LNCaP clone FGC (cell line): ENCODE measurements at regions not wholly inside any gene's neighbourhood (a gene's known extent, or its start where the extent isn't known, plus 50 kb on each side); places are given as distances from the start of the nearest gene placed in this dataset.

Experiments used
- DNase-seq: peaks from one replicate; pipeline ENCODE4 v3.0.0-alpha.2; 2011; ENCODE audit warnings: low read depth
- H3K4me3 ChIP-seq: 2 replicates; pipeline ENCODE4 v1.5.1; 2011; ENCODE audit warnings: mild to moderate bottlenecking, low read depth, low read length, control low read depth
- TF ChIP-seq, protein P1 (sequence below): IDR thresholded peaks from 2 replicates; pipeline ENCODE4 v1.5.1; 2012; ENCODE audit warnings: mild to moderate bottlenecking; ENCODE audit not compliant: control insufficient read depth, insufficient read depth; ENCODE audit errors: extremely low read depth

DNA sequence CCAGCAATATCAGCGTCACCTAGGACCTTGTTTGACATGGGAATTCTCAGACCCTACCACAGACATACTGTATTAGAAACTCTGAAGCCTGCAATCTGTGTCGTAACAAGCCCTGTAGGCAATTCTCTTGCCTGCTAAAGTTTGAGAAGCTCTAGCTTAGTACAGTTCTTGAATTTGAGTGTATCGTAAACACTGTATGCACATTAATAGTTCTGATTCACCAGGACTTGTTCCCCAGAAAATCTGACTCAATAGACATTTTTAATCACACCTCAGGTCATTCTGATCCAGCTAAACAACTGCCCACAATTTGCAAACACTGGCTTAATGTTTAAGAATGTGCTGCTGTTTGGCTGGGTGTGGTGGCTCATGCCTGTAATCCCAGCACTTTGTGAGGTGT, 414.3 kb downstream of the TFAP2A start:
- no peak overlapping the region for H3K4me3 ChIP-seq
- no peak for DNase-seq
- TF ChIP-seq, protein P1, sequence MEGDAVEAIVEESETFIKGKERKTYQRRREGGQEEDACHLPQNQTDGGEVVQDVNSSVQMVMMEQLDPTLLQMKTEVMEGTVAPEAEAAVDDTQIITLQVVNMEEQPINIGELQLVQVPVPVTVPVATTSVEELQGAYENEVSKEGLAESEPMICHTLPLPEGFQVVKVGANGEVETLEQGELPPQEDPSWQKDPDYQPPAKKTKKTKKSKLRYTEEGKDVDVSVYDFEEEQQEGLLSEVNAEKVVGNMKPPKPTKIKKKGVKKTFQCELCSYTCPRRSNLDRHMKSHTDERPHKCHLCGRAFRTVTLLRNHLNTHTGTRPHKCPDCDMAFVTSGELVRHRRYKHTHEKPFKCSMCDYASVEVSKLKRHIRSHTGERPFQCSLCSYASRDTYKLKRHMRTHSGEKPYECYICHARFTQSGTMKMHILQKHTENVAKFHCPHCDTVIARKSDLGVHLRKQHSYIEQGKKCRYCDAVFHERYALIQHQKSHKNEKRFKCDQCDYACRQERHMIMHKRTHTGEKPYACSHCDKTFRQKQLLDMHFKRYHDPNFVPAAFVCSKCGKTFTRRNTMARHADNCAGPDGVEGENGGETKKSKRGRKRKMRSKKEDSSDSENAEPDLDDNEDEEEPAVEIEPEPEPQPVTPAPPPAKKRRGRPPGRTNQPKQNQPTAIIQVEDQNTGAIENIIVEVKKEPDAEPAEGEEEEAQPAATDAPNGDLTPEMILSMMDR = no peak

DNA sequence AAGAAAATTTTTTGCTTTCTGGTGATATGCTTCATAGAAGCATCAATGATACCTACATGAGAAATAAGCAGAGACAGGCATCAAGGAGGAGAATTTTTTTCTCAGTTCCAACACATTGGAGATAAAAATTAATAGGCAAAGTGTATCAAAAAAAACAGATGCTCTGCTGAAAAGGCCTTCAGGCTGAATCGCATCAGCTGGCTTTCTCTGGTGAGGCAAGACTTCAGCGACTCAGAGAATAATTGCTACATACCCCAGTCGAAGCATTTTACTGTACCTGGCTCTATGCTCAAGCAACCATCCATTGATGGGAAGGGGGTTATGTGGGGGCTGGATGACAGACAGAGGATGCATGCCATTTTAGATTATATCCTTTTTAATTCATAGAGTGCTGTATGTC, 415.1 kb downstream of the TFAP2A start:
- TF ChIP-seq, protein P1 = no peak
- H3K4me3 ChIP-seq = no peak overlapping the region
- no peak for DNase-seq

DNA sequence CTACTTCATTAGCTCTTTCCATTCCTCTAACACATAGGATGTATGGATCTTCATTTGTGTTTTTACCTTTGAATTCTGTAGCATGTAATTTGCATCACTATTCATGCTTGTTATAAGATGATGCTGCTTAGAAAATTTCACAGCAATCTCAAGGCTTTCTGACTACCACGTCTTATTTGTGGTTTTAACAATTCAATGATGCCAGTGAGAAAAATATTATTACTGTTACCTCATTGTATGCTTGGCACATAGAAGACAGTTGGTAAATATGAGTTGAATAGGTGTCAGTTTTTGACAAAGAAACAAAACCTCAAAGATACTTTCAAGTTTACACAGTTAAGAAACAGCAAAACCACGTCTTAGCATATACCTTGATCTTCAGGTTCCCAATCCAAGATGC, 428.6 kb downstream of the TFAP2A start:
- TF ChIP-seq, protein P1 = no peak
- H3K4me3 ChIP-seq = no peak overlapping the region
- no peak for DNase-seq

DNA sequence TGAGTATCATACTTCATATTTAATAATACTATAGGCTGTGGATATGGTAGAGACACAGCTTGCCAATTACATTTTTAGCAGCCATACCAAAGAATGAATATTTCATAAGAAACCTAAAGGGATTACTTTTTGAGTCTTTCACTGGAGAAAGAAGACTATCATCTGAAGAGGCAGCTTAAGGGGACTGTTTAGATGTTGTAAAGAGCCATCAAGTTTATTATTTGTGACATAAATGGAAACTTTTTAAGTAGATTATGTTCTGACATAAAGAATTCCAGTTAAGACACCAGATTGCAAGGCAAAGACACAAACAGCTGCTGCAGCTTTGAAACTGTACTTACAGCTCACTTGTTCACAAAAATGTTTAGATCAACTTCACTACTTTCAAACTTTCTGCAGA, 429.4 kb downstream of the TFAP2A start:
- H3K4me3 ChIP-seq = no peak overlapping the region
- no peak for DNase-seq
- TF ChIP-seq, protein P1 = no peak

DNA sequence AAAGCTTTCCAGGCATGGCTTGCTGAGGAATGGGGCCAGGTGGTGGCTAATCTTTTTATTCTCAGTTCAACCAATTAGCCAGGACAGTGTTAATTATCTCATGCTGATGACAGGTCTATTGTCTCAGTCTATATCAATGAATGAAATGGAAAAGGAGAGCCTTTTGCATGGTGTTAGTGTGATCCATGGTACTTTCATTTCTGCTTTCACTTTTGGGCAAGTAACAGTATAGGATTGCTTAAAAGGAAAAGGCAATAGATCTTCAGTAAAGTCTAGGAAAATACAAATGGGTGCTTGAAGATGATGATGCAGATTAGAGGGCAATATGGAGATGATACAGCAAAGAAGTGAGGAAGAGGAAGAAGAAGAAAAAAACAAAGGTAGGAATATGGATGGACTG, 430.3 kb downstream of the TFAP2A start:
- TF ChIP-seq, protein P1 = no peak
- H3K4me3 ChIP-seq = no peak overlapping the region
- DNase-seq = no peak

DNA sequence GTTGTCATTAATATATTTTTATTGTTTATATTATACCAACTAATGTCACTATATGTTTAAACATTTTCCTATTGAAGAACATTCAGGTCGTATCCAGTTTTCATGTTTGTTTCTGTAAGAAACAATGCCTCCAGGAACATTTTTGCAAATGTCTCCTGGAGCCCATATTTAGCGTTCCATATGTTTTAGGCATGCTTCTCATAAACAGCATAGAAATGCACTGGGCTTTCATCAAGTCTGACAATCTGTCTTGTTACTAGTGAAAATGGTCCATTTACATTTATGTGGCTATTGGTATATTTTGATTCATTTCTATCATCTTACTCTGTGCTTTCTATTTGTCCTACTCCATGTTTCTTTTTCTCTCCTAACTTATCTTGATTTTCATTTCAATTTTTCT, 431.7 kb downstream of the TFAP2A start:
- TF ChIP-seq, protein P1 = no peak
- H3K4me3 ChIP-seq = no peak overlapping the region
- DNase-seq = no peak

DNA sequence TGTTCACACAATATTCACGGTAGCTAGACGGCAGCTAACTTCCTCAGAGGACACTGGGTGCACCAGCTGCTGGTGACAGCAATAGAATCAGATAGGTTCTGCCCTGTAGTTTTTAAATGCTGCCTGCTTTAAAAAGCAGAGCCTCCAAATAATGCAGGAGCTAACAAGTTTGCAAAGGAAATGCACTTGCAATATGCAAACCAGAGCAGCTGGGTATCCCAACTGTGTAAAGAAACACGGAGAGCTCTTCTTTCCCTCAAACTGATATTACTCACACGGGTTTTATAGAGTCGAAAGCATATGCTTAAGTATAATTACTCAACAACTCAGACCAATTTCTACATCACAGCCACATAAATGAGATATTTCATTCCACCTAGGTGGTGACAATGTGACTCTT, 432.7 kb downstream of the TFAP2A start:
- no peak overlapping the region for H3K4me3 ChIP-seq
- TF ChIP-seq, protein P1 = no peak
- no peak for DNase-seq
